HepG2 (cell line): ENCODE measurements at regions not wholly inside any gene's neighbourhood (a gene's known extent, or its start where the extent isn't known, plus 50 kb on each side); places are given as distances from the start of the nearest gene placed in this dataset.

Source experiments
- ATAC-seq: fragments of 200-7000 bp; cut with Tn5 transposase; 3 replicates; pipeline ENCODE4 v1.9.1; 2020; ENCODE audit warnings: mild to moderate bottlenecking, moderate library complexity
- BruUV-seq: library from RNA; stranded (reverse); fragments of 400-500 nt; replicated peaks from 2 replicates; lab custom pipeline; 2021; lab: Mats Ljungman, UMichigan
- CTCF ChIA-PET: fragments of 300-600 bp; formaldehyde crosslinking; extraction: SDS; loops from one replicate; lab custom pipeline; 2021; ENCODE audit warnings: low total read pairs, inconsistent platforms, low intra/inter-chr PET ratio; lab: Yijun Ruan, JAX
- POLR2A ChIA-PET: fragments of 350-600 bp; sonication (Branson Sonifier 250); formaldehyde crosslinking; loops from one replicate; lab custom pipeline; 2020; ENCODE audit warnings: antibody characterized with exemption, inconsistent platforms; lab: Yijun Ruan, JAX
- DNase-seq: peaks from one replicate; pipeline ENCODE4 v3.0.0-alpha.2; 2015; ENCODE audit warnings: low spot score
- FAIRE-seq: peaks from 3 replicates; lab custom pipeline; 2011; peaks lifted over from hg19 to GRCh38; lab: Jason Lieb, UNC
- H2AFZ ChIP-seq: one replicate; pipeline ENCODE4 v1.6.1; 2011; ENCODE audit warnings: low read length, inconsistent platforms
- H3K27ac ChIP-seq: fragments of 300-600 bp; 3 replicates; pipeline ENCODE4 v1.8.0; 2011; ENCODE audit warnings: mixed run types, mild to moderate bottlenecking, mixed read lengths, low read length, inconsistent platforms; ENCODE audit not compliant: insufficient read depth; ENCODE audit errors: extremely low read length
- H3K27me3 ChIP-seq, 2 experiments: fragments of 200-600 bp in 1 of 2; 2 replicates in 1 of 2; 3 replicates in 1 of 2; pipeline versions ENCODE4 v1.6.0 to v1.8.0; 2011; ENCODE audit warnings: low read length in 2 of 2, mild to moderate bottlenecking in 2 of 2, moderate library complexity in 2 of 2, inconsistent platforms in 1 of 2; ENCODE audit not compliant: insufficient read depth in 2 of 2, control insufficient read depth in 1 of 2
- H3K36me3 ChIP-seq, 2 experiments: fragments of 200-600 bp in 1 of 2; replicated peaks in 1 of 2; 2 replicates in 1 of 2; 3 replicates in 1 of 2; pipeline versions ENCODE4 v1.5.1 to v1.8.0; 2011; ENCODE audit warnings: low read length in 2 of 2, inconsistent platforms in 1 of 2; ENCODE audit not compliant: insufficient read depth in 2 of 2, control insufficient read depth in 1 of 2
- H3K4me1 ChIP-seq: 2 replicates; pipeline ENCODE4 v1.5.1; 2012; ENCODE audit warnings: low read length, inconsistent platforms; ENCODE audit not compliant: insufficient read depth
- H3K4me2 ChIP-seq: 2 replicates; pipeline ENCODE4 v1.6.0; 2011; ENCODE audit warnings: low read depth, low read length, inconsistent platforms
- H3K4me3 ChIP-seq, 3 experiments: fragments of 200-600 bp in 1 of 3; sonication (generic), shearing (Covaris generic) in 1 of 3; replicated peaks in 1 of 3; 2 replicates each; pipeline ENCODE4 v1.5.1; 2011 to 2016; ENCODE audit warnings: low read length in 3 of 3, inconsistent platforms in 2 of 3, low read depth in 2 of 3, mild to moderate bottlenecking in 2 of 3, control low read depth in 1 of 3, mixed read lengths in 1 of 3; ENCODE audit not compliant: insufficient read depth in 1 of 3
- H3K79me2 ChIP-seq: one replicate; pipeline ENCODE4 v1.6.1; 2011; ENCODE audit warnings: low read length, inconsistent platforms; ENCODE audit not compliant: insufficient read depth
- H3K9ac ChIP-seq: 2 replicates; pipeline ENCODE4 v1.6.0; 2011; ENCODE audit warnings: mild to moderate bottlenecking, low read depth, low read length, inconsistent platforms; ENCODE audit not compliant: insufficient read depth
- H3K9me3 ChIP-seq: 2 replicates; pipeline ENCODE4 v1.5.1; 2012; ENCODE audit warnings: mild to moderate bottlenecking, low read length
- H4K20me1 ChIP-seq: 2 replicates; pipeline ENCODE4 v1.6.0; 2011; ENCODE audit warnings: inconsistent platforms, mild to moderate bottlenecking, low read length, moderate library complexity; ENCODE audit not compliant: insufficient read depth
- BCL6 ChIP-seq: IDR thresholded peaks from 2 replicates; pipeline ENCODE4 v1.6.1; 2016; ENCODE audit warnings: missing genetic modification reagents, missing compliant biosample characterization
- GTF3A ChIP-seq: sonication (generic); formaldehyde crosslinking; conservative IDR thresholded peaks from 2 replicates; pipeline ENCODE4 v1.4.0; 2020; ENCODE audit warnings: mild to moderate bottlenecking, missing genetic modification reagents
- MTA1 ChIP-seq: sonication (generic); formaldehyde crosslinking; IDR thresholded peaks from 2 replicates; pipeline ENCODE4 v1.4.0; 2020; ENCODE audit warnings: missing genetic modification reagents, mild to moderate bottlenecking, borderline replicate concordance
- SNAI1 ChIP-seq: sonication (generic); formaldehyde crosslinking; IDR thresholded peaks from 2 replicates; pipeline ENCODE4 v1.5.0; 2020; ENCODE audit warnings: mild to moderate bottlenecking, missing genetic modification reagents, borderline replicate concordance
- SP2 ChIP-seq: sonication (generic); formaldehyde crosslinking; IDR thresholded peaks from 2 replicates; pipeline ENCODE4 v1.5.1; 2020; ENCODE audit warnings: mild to moderate bottlenecking, missing genetic modification reagents
- TCF12 ChIP-seq, 2 experiments: fragments of 450-650 bp in 1 of 2; sonication (generic) in 1 of 2; formaldehyde crosslinking in 1 of 2; IDR thresholded peaks; 2 replicates each; pipeline versions ENCODE4 v1.6.1 to v1.8.0; 2017 to 2022; ENCODE audit warnings: antibody characterized with exemption in 1 of 2, mild to moderate bottlenecking in 1 of 2, missing genetic modification reagents in 1 of 2, moderate library complexity in 1 of 2
- TEAD2 ChIP-seq: sonication (generic); formaldehyde crosslinking; IDR thresholded peaks from 2 replicates; pipeline ENCODE4 v1.9.0; 2021; ENCODE audit warnings: missing genetic modification reagents
- ZFP1 ChIP-seq: IDR thresholded peaks from 2 replicates; pipeline ENCODE4 v1.6.1; 2016
- ZKSCAN1 ChIP-seq: fragments of 150-350 bp; IDR thresholded peaks from 2 replicates; pipeline ENCODE4 v1.6.1; 2014; ENCODE audit warnings: low read length
- ZNF225 ChIP-seq: sonication (generic); formaldehyde crosslinking; IDR thresholded peaks from 2 replicates; pipeline ENCODE4 v1.4.0; 2020; ENCODE audit warnings: mild to moderate bottlenecking, missing genetic modification reagents
- ZNF260 ChIP-seq: sonication (generic); formaldehyde crosslinking; IDR thresholded peaks from 2 replicates; pipeline ENCODE4 v1.4.0; 2020; ENCODE audit warnings: missing genetic modification reagents, low read depth, mild to moderate bottlenecking, borderline replicate concordance
- ZNF577 ChIP-seq: sonication (generic); formaldehyde crosslinking; IDR thresholded peaks from 2 replicates; pipeline ENCODE4 v1.4.0; 2020; ENCODE audit warnings: mild to moderate bottlenecking, low read depth, missing genetic modification reagents, borderline replicate concordance
- WGBS: methylation state at CpG from one replicate; pipeline ENCODE4 v1.1.6; 2017; ENCODE audit warnings: low lambda C conversion rate; 5-methylcytosine and 5-hydroxymethylcytosine counted together
- in situ Hi-C: cut with HindIII; loops from 2 replicates; pipeline ENCODE4 v1.10.0; 2017; ENCODE audit warnings: low pct_unique_long_range_greater_than_20kb; ENCODE audit not compliant: extremely low pct_ligation_motif_present
- intact Hi-C: fragments of 100-400 bp; cut with micrococcal nuclease; formaldehyde crosslinking; loops from one replicate; pipeline ENCODE4 v1.10.0; 2022; ENCODE audit not compliant: unreplicated experiment
- TF ChIP-seq, protein P1 (sequence below): sonication (generic); formaldehyde crosslinking; IDR thresholded peaks from 2 replicates; pipeline ENCODE4 v1.4.0; 2020; ENCODE audit warnings: mild to moderate bottlenecking, missing genetic modification reagents, borderline replicate concordance
- TF ChIP-seq, protein P2 (sequence below): sonication (generic); formaldehyde crosslinking; IDR thresholded peaks from 2 replicates; pipeline ENCODE4 v1.8.0; 2022; ENCODE audit warnings: missing genetic modification reagents, low read depth, mild to moderate bottlenecking, borderline replicate concordance
- TF ChIP-seq, protein P3 (sequence below): sonication (generic); formaldehyde crosslinking; IDR thresholded peaks from 2 replicates; pipeline ENCODE4 v1.9.0; 2021; ENCODE audit warnings: missing genetic modification reagents, mild to moderate bottlenecking, borderline replicate concordance
- TF ChIP-seq, protein P4 (sequence below): sonication (generic); formaldehyde crosslinking; IDR thresholded peaks from 2 replicates; pipeline ENCODE4 v1.5.0; 2020; ENCODE audit warnings: missing genetic modification reagents

GRCh38 chr6:54624216-54624615 lies 222.4 kb upstream of the FAM83B start:
- no peaks in the 10 kb centered on the region for H3K79me2 ChIP-seq
- no peaks in the 10 kb centered on the region for H3K36me3 ChIP-seq
- FAIRE-seq: no peak
- H3K4me2 ChIP-seq: no peak overlapping the region
- H3K4me3 ChIP-seq: no peak overlapping the region
- intact Hi-C loops (no loop called here), in situ Hi-C loops (no loop called here)
- H3K9ac ChIP-seq: no peak overlapping the region
- BruUV-seq: no TSS peak
- no peaks in the 10 kb centered on the region for H4K20me1 ChIP-seq
- 6% methylated on average over 1 of the region's 1 CpG for WGBS
- H3K27ac ChIP-seq: no peak overlapping the region
- ChIA-PET POLR2A (no interaction called here), CTCF (no interaction called here)
- H3K4me1 ChIP-seq: no peaks in the 10 kb centered on the region
- DNase-seq: no peak
- H3K9me3 ChIP-seq: no peaks in the 10 kb centered on the region
- no peak for ATAC-seq
- TF ChIP-seq ZNF260 (CRISPR knock-in tag) (no peak), TEAD2 (CRISPR knock-in tag) (no peak), TCF12 (IDR thresholded peaks at IDR 0.05) (no peak), TCF12 (CRISPR knock-in tag; IDR thresholded peaks at IDR 0.05) (no peak), ZFP1 (CRISPR knock-in tag) (no peak)
- TF ChIP-seq, protein P1, sequence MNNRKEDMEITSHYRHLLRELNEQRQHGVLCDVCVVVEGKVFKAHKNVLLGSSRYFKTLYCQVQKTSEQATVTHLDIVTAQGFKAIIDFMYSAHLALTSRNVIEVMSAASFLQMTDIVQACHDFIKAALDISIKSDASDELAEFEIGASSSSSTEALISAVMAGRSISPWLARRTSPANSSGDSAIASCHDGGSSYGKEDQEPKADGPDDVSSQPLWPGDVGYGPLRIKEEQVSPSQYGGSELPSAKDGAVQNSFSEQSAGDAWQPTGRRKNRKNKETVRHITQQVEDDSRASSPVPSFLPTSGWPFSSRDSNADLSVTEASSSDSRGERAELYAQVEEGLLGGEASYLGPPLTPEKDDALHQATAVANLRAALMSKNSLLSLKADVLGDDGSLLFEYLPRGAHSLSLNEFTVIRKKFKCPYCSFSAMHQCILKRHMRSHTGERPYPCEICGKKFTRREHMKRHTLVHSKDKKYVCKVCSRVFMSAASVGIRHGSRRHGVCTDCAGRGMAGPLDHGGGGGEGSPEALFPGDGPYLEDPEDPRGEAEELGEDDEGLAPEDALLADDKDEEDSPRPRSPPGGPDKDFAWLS: no peak
- TF ChIP-seq, protein P2, sequence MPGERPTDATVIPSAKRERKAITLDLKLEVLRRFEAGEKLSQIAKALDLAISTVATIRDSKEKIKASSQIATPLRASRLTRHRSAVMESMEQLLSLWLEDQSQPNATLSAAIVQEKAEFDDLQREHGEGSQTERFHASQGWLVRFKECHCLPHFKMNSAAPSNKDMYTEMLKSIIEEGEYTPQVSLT (CRISPR knock-in tag): no peak
- TF ChIP-seq, all 625 proteins: peak for 0
- H3K27me3 ChIP-seq: no peaks in the 10 kb centered on the region
- H2AFZ ChIP-seq: no peak overlapping the region

- 9% methylated on average over 5 of the region's 5 CpGs for WGBS
- intact Hi-C loops: no loop called here
- DNase-seq (no peak), ATAC-seq (no peak), FAIRE-seq (no peak)
- POLR2A ChIA-PET: no interaction called here
- no peaks in the 10 kb centered on the region for H4K20me1 ChIP-seq
- no TSS peak for BruUV-seq
- in situ Hi-C loops: no loop called here
- H3K27me3 ChIP-seq: no peaks in the 10 kb centered on the region
- H3K9me3 ChIP-seq: no peaks in the 10 kb centered on the region
- H3K4me1 ChIP-seq: no peaks in the 10 kb centered on the region
- no peak overlapping the region for H3K9ac ChIP-seq
- H3K4me3 ChIP-seq: no peak overlapping the region
- no peak overlapping the region for H2AFZ ChIP-seq
- no peaks in the 10 kb centered on the region for H3K36me3 ChIP-seq
- H3K79me2 ChIP-seq: no peaks in the 10 kb centered on the region
- H3K4me2 ChIP-seq: no peak overlapping the region
- CTCF ChIA-PET: no interaction called here
- H3K27ac ChIP-seq: no peak overlapping the region
- TF ChIP-seq, protein P3, sequence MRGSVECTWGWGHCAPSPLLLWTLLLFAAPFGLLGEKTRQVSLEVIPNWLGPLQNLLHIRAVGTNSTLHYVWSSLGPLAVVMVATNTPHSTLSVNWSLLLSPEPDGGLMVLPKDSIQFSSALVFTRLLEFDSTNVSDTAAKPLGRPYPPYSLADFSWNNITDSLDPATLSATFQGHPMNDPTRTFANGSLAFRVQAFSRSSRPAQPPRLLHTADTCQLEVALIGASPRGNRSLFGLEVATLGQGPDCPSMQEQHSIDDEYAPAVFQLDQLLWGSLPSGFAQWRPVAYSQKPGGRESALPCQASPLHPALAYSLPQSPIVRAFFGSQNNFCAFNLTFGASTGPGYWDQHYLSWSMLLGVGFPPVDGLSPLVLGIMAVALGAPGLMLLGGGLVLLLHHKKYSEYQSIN: no peak
- TF ChIP-seq ZNF577 (CRISPR knock-in tag) (no peak), SP2 (CRISPR knock-in tag) (no peak), BCL6 (no peak), ZKSCAN1 (no peak), GTF3A (CRISPR knock-in tag) (no peak), ZNF225 (no peak), MTA1 (no peak), SNAI1 (CRISPR knock-in tag) (no peak)
- TF ChIP-seq, protein P4, sequence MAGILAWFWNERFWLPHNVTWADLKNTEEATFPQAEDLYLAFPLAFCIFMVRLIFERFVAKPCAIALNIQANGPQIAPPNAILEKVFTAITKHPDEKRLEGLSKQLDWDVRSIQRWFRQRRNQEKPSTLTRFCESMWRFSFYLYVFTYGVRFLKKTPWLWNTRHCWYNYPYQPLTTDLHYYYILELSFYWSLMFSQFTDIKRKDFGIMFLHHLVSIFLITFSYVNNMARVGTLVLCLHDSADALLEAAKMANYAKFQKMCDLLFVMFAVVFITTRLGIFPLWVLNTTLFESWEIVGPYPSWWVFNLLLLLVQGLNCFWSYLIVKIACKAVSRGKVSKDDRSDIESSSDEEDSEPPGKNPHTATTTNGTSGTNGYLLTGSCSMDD (CRISPR knock-in tag): no peak
Observed at GRCh38 chr6:54624779-54625178, 221.8 kb upstream of the FAM83B start.
